WTC11 (cell line): ENCODE measurements at regions not wholly inside any gene's neighbourhood (a gene's known extent, or its start where the extent isn't known, plus 50 kb on each side); places are given as distances from the start of the nearest gene placed in this dataset.
"Not testable (repeated sequence)": the region's sequence is repeated elsewhere in the genome, so short reads cannot be mapped to it uniquely, and the experiment has no call there.

Experiments
- ESRRA ChIP-seq: sonication (generic); formaldehyde crosslinking; IDR thresholded peaks from 2 replicates; pipeline ENCODE4 v1.8.1; 2022; ENCODE audit warnings: mild to moderate bottlenecking, missing genetic modification reagents, borderline replicate concordance
- NR1H2 ChIP-seq: sonication (generic); formaldehyde crosslinking; IDR thresholded peaks from 2 replicates; pipeline ENCODE4 v1.9.0; 2021; ENCODE audit warnings: mild to moderate bottlenecking, moderate library complexity, missing genetic modification reagents
- ZNF317 ChIP-seq: sonication (generic); formaldehyde crosslinking; IDR thresholded peaks from 2 replicates; pipeline ENCODE4 v1.8.1; 2023; ENCODE audit warnings: low read depth, mild to moderate bottlenecking, moderate library complexity, missing genetic modification reagents, borderline replicate concordance
- TF ChIP-seq, protein P1 (sequence below): fragments of 200-600 bp; IDR thresholded peaks from 2 replicates; pipeline ENCODE4 v1.8.0; 2022; ENCODE audit warnings: antibody characterized with exemption
- TF ChIP-seq, protein P2 (sequence below): sonication (generic); formaldehyde crosslinking; conservative IDR thresholded peaks from 2 replicates; pipeline ENCODE4 v1.8.1; 2023; ENCODE audit warnings: mild to moderate bottlenecking, low read depth, missing genetic modification reagents, moderate library complexity
- TF ChIP-seq, protein P3 (sequence below): sonication (generic); formaldehyde crosslinking; IDR thresholded peaks from 2 replicates; pipeline ENCODE4 v1.8.1; 2022; ENCODE audit warnings: mild to moderate bottlenecking, moderate library complexity, missing genetic modification reagents

DNA sequence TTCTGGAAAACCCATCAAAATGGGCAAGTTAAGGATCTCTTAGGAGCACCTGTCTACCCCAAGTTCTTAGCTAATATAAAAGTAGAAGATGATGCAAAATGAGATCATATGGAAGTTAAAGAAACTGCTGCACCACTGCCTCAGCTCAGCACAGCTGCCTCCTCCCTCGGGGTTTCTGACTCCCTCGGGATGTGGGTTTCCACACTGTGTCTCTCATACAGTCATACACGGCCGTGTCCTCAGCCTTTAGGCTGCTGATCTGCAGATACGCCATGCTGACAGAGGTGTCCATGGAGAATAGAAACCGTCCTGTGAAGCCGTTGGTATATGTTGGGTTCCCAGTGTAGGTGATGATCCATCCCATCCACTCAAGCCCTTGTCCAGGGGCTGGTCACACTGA, 898.8 kb downstream of the TMEM121 start:
- TF ChIP-seq ESRRA (CRISPR knock-in tag); ZNF317 (CRISPR knock-in tag); NR1H2: not testable (repeated sequence)
- TF ChIP-seq, protein P1, sequence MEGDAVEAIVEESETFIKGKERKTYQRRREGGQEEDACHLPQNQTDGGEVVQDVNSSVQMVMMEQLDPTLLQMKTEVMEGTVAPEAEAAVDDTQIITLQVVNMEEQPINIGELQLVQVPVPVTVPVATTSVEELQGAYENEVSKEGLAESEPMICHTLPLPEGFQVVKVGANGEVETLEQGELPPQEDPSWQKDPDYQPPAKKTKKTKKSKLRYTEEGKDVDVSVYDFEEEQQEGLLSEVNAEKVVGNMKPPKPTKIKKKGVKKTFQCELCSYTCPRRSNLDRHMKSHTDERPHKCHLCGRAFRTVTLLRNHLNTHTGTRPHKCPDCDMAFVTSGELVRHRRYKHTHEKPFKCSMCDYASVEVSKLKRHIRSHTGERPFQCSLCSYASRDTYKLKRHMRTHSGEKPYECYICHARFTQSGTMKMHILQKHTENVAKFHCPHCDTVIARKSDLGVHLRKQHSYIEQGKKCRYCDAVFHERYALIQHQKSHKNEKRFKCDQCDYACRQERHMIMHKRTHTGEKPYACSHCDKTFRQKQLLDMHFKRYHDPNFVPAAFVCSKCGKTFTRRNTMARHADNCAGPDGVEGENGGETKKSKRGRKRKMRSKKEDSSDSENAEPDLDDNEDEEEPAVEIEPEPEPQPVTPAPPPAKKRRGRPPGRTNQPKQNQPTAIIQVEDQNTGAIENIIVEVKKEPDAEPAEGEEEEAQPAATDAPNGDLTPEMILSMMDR: not testable (repeated sequence)
- TF ChIP-seq, protein P2, sequence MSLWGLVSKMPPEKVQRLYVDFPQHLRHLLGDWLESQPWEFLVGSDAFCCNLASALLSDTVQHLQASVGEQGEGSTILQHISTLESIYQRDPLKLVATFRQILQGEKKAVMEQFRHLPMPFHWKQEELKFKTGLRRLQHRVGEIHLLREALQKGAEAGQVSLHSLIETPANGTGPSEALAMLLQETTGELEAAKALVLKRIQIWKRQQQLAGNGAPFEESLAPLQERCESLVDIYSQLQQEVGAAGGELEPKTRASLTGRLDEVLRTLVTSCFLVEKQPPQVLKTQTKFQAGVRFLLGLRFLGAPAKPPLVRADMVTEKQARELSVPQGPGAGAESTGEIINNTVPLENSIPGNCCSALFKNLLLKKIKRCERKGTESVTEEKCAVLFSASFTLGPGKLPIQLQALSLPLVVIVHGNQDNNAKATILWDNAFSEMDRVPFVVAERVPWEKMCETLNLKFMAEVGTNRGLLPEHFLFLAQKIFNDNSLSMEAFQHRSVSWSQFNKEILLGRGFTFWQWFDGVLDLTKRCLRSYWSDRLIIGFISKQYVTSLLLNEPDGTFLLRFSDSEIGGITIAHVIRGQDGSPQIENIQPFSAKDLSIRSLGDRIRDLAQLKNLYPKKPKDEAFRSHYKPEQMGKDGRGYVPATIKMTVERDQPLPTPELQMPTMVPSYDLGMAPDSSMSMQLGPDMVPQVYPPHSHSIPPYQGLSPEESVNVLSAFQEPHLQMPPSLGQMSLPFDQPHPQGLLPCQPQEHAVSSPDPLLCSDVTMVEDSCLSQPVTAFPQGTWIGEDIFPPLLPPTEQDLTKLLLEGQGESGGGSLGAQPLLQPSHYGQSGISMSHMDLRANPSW (CRISPR knock-in tag): not testable (repeated sequence)
- TF ChIP-seq, protein P3, sequence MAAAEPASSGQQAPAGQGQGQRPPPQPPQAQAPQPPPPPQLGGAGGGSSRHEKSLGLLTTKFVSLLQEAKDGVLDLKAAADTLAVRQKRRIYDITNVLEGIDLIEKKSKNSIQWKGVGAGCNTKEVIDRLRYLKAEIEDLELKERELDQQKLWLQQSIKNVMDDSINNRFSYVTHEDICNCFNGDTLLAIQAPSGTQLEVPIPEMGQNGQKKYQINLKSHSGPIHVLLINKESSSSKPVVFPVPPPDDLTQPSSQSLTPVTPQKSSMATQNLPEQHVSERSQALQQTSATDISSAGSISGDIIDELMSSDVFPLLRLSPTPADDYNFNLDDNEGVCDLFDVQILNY (CRISPR knock-in tag): not testable (repeated sequence)
